ENCODE measurements at regions not wholly inside any gene's neighbourhood (a gene's known extent, or its start where the extent isn't known, plus 50 kb on each side); places are given as distances from the start of the nearest gene placed in this dataset.

- TF ChIP-seq CTCF (conservative IDR thresholded peaks at IDR 0.05), result no peak
- H3K4me1 ChIP-seq (ENCODE audit: control insufficient read depth, insufficient read depth, low read length), result no peaks in the 10 kb centered on the region
- Mint-ChIP-seq H3K36me3 (ENCODE audit: low read depth) (no peaks in the 10 kb centered on the region), H3K9me3 (no peaks in the 10 kb centered on the region), H3K27ac (no peak overlapping the region), H3K4me3 (no peak overlapping the region), H3K27me3 (ENCODE audit: insufficient read depth) (peaks cover 3% of the 10 kb centered on the region), H3K4me1 (no peaks in the 10 kb centered on the region)
- no peak overlapping the region for H3K27ac ChIP-seq (ENCODE audit: low read depth, low read length)
- 98% methylated on average over 5 to 6 of the region's 6 CpGs for WGBS, 2 experiments (ENCODE audit: insufficient coverage in 1 of 2, insufficient read length in 1 of 2)
- H3K36me3 ChIP-seq (ENCODE audit: control insufficient read depth, insufficient read depth, low read length), result no peaks in the 10 kb centered on the region
- H3K27me3 ChIP-seq (ENCODE audit: control insufficient read depth, insufficient read depth, low read length, poor library complexity, severe bottlenecking), result no peaks in the 10 kb centered on the region
- H3K4me3 ChIP-seq (ENCODE audit: low read length), result no peak overlapping the region
- H3K9me3 ChIP-seq (ENCODE audit: control insufficient read depth, low read length), result no peaks in the 10 kb centered on the region
- no peak for DNase-seq
- H3K9ac ChIP-seq (ENCODE audit: extremely low read depth, low read length, poor library complexity, severe bottlenecking), result no peak overlapping the region
Observed at GRCh38 chr12:89020689-89021088, 331.6 kb downstream of the DUSP6 start.

- no peak overlapping the region for H3K27ac ChIP-seq (ENCODE audit: low read depth, low read length)
- H3K27me3 ChIP-seq (ENCODE audit: control insufficient read depth, insufficient read depth, low read length, poor library complexity, severe bottlenecking), result no peaks in the 10 kb centered on the region
- no peak for DNase-seq
- H3K36me3 Mint-ChIP-seq (ENCODE audit: low read depth), result no peaks in the 10 kb centered on the region
- no peak overlapping the region for H3K9ac ChIP-seq (ENCODE audit: extremely low read depth, low read length, poor library complexity, severe bottlenecking)
- H3K4me3 ChIP-seq (ENCODE audit: low read length), result no peak overlapping the region
- no peak for TF ChIP-seq CTCF (conservative IDR thresholded peaks at IDR 0.05)
- H3K9me3 ChIP-seq (ENCODE audit: control insufficient read depth, low read length), result no peaks in the 10 kb centered on the region
- no peaks in the 10 kb centered on the region for H3K4me1 Mint-ChIP-seq
- no peak overlapping the region for H3K4me3 Mint-ChIP-seq
- no peak overlapping the region for H3K27ac Mint-ChIP-seq
- no peaks in the 10 kb centered on the region for H3K36me3 ChIP-seq (ENCODE audit: control insufficient read depth, insufficient read depth, low read length)
- no peaks in the 10 kb centered on the region for H3K9me3 Mint-ChIP-seq
- no peaks in the 10 kb centered on the region for H3K4me1 ChIP-seq (ENCODE audit: control insufficient read depth, insufficient read depth, low read length)
- H3K27me3 Mint-ChIP-seq (ENCODE audit: insufficient read depth), result peaks cover 3% of the 10 kb centered on the region
Observed at GRCh38 chr12:89020121-89020480, 332.2 kb downstream of the DUSP6 start.

- Histone ChIP-seq H3K27ac (ENCODE audit: low read depth, low read length) (no peak overlapping the region), H3K36me3 (ENCODE audit: control insufficient read depth, insufficient read depth, low read length) (no peaks in the 10 kb centered on the region), H3K4me3 (ENCODE audit: low read length) (no peak overlapping the region), H3K9me3 (ENCODE audit: control insufficient read depth, low read length) (no peaks in the 10 kb centered on the region), H3K9ac (ENCODE audit: extremely low read depth, low read length, poor library complexity, severe bottlenecking) (no peak overlapping the region), H3K27me3 (ENCODE audit: control insufficient read depth, insufficient read depth, low read length, poor library complexity, severe bottlenecking) (no peaks in the 10 kb centered on the region), H3K4me1 (ENCODE audit: control insufficient read depth, insufficient read depth, low read length) (no peaks in the 10 kb centered on the region)
- peak; percentile 94 for TF ChIP-seq CTCF (conservative IDR thresholded peaks at IDR 0.05)
- Mint-ChIP-seq H3K9me3 (no peaks in the 10 kb centered on the region), H3K4me3 (no peak overlapping the region), H3K27me3 (ENCODE audit: insufficient read depth) (peaks cover 3% of the 10 kb centered on the region), H3K27ac (no peak overlapping the region), H3K36me3 (ENCODE audit: low read depth) (no peaks in the 10 kb centered on the region), H3K4me1 (no peaks in the 10 kb centered on the region)
- DNase-seq, result peak; percentile 96
- WGBS, 2 experiments (ENCODE audit: insufficient coverage in 1 of 2, insufficient read length in 1 of 2), result 14 to 31% methylated on average over 10 to 14 of the region's 14 CpGs
Observed at GRCh38 chr12:89019439-89020120, 332.7 kb downstream of the DUSP6 start.
